GM19324 (cell line): ENCODE measurements at regions not wholly inside any gene's neighbourhood (a gene's known extent, or its start where the extent isn't known, plus 50 kb on each side); places are given as distances from the start of the nearest gene placed in this dataset.
"Not testable (repeated sequence)": the region's sequence is repeated elsewhere in the genome, so short reads cannot be mapped to it uniquely, and the experiment has no call there.

Experiments used
- ATAC-seq: cut with Tn5 transposase; IDR thresholded peaks from one replicate; pipeline ENCODE4 v1.9.1; 2021; ENCODE audit warnings: mild to moderate bottlenecking, moderate library complexity; ENCODE audit not compliant: unreplicated experiment, low FRiP score

DNA sequence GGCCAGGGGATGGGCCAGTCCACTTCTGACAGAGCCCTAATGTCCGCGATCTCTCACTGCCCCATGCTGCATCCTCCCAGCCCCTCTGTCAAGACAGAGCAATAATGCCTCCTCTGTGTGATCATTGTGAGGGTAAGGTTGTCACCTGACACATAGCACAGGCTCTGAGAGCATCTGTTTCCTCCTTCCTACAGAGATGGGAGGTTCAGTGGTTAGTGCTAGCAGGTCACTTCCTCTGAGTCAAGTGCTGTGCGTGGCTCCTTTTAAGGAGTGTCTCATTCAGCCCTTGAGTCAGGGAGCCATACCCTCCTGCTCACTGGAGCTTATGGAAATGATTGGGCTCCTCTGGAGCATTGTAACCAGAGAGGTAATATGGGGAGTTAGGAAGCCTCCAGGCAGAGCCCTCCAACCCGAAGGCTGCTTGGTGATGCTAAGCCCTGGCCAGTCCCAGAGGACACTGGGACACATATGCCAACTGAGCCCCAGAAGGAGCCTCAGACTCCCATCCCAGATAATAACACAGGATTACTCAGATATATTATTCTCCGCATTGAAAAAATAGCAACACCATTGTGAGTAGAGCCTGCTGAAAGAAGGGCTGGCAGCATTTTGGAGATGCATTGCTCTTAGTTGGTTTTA lies 189.0 kb downstream of the GALNT1 start:
- ATAC-seq = no peak

DNA sequence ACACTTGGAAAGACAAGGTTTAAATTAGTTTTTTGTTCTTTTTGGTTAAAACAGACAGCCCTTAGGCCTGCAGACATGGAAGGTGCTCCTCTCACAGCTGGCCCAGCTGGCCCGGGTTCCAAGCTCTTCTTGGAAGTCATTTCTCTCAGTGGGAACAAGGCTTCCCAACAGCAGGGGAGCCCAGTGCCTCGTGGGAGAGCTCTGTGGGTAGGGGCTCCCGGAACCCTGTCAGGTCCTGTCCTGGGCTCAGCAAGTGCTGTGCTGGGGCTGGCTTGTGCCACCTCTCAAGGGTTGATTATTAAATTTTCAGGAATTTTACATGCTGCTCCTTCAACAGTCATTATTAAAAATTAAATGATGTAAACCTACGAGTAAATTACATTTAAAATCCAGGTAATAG lies 189.6 kb downstream of the GALNT1 start:
- ATAC-seq = no peak

- ATAC-seq = no peak
Measured at GRCh38 chr18:35775887-35776286, 194.3 kb downstream of the GALNT1 start.

- no peak for ATAC-seq
Measured at GRCh38 chr18:35776473-35776872, 194.9 kb downstream of the GALNT1 start.

DNA sequence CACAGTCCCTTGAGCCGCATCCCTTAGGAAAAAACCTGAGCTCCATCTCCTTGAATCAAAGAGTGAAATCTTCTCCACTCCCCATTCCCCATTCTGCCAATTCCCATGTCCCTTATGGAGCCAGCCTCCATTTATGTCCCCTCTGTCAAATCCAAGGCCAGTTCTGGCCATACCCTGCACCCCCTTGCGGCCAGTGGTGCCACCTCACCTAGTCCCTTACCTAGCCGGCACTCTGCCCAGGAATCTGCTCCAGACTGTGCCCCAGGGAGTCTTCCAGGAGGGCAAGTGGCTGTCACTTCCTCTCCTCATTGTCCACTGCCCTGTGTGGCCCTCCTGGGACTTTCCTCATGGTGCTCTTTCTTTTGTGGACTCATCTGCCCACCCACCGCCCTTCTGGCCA lies 195.4 kb upstream of the RMP24 start:
- ATAC-seq = no peak

DNA sequence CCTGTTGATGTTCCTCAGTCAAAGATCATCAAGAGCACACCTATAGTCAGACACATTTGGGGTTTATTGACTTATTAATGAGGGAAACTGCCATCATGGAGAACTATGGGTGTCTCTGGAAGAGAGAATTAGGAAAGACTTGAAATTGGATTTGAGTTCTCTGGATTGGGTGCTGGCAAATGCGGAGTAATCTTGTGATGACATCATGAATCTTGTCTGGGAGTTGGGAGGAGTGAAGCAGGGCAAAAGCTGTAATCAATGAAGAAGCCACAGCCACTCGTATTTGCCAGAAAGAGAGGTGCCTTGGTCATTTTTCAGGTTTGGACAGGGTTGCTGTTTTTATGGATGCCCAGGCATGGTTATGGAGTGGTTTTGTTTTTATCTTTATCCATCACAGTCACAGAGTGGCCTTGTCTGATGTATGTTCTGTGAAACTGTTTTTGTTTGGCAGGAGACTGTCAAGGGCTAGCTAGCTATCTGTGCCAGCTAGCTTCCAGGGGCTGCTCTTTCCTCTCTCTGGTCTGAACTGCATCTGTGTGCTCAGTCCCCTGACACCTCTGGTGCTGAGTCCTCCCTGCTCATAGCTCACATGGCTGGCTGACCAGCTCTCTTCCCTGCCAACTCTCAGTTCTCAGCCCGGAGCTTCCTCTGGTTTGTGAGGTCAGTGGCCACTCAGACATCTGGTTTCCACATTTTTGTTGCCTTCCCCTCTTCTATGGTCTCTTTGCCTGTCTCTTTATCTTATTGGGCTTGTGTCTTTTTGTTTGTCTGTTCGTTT lies 193.4 kb upstream of the RMP24 start:
- ATAC-seq = no peak

DNA sequence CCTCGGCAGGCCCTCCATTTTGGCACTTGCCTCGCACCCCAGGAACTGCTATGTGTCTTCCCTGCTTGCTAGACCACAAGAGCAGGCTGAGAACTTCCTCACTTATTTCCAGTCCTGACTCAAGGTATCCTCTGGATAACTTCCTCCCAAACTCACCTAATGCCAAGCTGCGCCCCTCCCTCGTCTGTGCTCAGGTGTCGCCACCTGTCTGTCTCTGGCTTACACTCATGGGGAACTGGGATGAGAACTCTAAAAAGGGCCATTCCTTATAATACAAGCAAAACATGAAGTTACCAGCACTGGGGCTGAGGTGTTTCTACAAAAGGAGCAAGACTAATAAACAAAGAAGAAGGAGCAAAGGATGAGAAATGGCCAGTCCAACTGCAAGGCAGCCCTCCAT lies 191.5 kb upstream of the RMP24 start:
- no peak for ATAC-seq

DNA sequence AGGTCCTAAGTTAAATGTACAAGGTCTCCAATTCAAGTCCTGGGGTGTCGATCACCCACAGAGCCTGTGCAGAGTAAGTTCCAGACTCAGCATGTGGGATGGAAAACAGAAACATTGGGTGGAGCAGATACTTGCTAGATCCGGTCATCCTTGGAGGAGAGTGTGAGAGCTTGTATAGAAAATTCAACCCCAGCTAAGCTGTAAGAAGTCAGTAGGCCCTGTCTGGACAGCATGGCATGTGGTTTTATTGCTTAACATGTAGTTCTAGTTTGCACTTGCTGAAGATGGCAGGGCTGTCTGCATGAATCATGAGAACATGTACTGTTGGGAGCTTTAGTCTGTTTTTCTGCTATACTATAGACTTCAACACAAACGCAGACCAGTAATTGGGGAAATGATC lies 189.6 kb upstream of the RMP24 start:
- ATAC-seq = no peak

DNA sequence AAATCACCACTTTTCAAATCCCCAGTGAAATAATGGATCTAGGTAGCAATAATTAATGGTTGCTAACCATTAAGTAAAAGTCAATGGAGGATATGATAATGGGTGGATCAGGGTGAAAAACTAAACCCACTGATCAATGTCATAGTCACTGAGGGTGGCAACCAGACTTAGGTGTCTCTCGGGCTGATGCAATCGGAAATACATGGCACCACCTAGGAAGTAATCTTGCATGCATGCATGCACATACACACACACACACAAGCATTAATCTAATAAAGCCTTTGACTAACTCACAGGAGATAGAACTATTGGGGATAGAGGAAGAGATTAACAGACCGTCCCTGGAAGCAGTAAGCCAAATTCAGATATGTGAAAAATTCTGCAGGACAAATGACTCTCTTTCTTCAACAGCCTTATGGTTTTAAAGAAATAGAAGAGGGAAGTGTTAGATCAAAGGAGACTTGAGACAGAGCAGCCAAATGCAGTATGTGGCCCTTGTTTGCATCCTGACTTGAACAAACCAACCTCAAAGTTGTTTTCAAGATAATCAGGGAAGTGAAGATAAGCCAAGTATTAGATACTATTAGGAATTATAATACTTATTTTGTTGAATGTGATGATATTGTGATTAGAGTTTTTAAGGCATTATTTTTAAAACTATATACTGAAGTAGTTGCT lies 186.0 kb upstream of the RMP24 start:
- ATAC-seq = peak; percentile 66

DNA sequence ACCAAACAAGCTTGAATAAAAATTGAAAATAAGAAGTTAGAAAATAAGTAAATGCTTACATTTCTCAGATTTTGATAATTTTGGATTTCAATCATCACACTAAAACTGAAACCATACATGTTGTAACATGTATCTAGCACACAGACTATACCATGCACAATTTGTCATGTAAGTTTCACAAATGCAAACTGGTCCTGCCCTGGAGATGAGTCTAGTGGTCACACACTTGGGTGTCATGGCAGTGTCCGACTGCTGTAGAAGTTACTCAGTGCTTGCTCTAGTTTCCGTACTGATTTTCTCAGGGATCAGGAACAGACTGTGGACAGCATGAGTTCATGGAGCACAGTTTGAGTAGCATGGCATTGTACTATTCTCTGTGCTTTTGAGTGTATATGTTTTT lies 182.9 kb upstream of the RMP24 start:
- ATAC-seq = no peak

DNA sequence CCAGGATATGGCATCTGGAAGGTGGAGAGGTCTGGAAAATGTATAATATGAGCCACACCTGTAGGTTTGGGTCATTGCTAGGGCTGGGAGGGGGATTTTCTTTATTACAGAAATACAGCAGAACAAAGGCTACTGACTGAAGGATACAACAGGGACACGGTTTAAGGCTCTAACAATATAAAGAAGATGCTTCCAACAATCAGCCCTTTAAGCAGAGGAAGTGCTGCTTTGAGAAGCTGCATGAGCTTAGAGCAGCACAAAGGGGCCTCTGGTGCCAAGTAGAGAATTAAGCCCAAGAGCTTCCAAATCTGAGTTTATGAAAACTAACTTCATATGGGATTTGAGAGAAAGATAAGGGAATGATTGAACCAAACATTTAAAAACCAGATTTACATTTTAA lies 174.5 kb upstream of the RMP24 start:
- ATAC-seq = no peak

GRCh38 chr18:35803551-35803950 lies 168.9 kb upstream of the RMP24 start:
- no peak for ATAC-seq

- no peak for ATAC-seq
Measured at GRCh38 chr18:35804377-35804776, 168.1 kb upstream of the RMP24 start.

GRCh38 chr18:35807811-35808335 lies 164.6 kb upstream of the RMP24 start:
- ATAC-seq = no peak

DNA sequence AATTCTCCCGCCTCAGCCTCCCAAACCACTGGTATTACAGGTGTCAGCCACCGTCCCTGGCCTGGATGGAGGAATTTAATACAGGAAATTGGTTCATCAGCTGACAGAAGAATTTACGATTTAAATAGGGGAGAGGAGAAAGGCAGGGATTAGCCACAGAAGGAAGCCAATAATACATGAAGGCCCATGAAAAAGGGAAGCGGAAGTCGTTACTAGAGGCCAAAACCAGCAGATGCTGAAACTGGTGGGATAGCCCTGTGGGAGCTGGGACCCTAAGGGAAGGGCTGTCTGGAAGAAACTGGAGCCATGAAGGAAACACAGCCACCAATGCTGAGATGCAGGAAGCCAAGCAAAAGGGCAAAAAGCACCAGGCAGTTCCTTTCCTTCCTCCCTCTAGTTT lies 163.7 kb upstream of the RMP24 start:
- no peak for ATAC-seq

DNA sequence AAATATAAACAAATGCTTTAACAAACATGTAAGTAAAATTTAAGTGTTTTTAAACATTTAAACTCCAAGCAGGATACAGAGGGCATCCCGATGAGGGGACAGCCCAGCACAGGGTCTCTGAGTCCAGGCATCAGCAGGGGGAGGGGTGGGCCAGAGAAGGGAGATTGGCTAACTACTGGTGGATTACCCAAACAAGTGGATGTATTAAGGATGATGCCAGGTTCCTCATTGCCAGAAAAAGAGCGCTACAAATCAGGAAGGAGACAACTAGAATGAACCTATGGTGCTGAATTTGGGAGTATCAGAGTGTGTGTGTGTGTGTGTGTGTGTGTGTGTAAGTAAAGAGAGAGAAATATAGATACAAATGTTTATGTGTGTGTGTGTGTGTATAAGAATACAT lies 162.0 kb upstream of the RMP24 start:
- ATAC-seq = no peak

DNA sequence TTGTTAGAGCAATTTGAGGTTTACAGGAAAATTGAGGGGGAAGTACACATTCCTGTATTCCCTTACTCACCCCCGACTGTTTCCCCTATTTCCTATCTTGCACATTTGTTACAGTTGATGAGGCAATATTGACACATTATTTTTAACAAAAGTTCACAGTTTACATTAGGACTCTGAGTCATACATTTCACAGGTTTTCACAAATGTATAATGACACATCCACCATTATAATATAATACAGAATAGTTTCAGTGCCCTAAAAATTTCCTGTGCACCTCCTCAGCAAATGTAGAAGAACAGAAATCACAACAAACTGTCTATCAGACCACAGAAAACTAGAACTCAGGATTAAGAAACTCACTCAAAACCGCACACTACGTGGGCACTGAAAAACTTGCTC lies 160.6 kb upstream of the RMP24 start:
- ATAC-seq = no peak

- not testable (repeated sequence) for ATAC-seq
Measured at GRCh38 chr18:35815011-35815410, 157.5 kb upstream of the RMP24 start.

- no peak for ATAC-seq
Measured at GRCh38 chr18:35816003-35816402, 156.5 kb upstream of the RMP24 start.

GRCh38 chr18:35817604-35818352 lies 154.7 kb upstream of the RMP24 start:
- no peak for ATAC-seq

- ATAC-seq = no peak
Measured at GRCh38 chr18:35818353-35818667, 154.2 kb upstream of the RMP24 start.
